HepG2 (cell line): ENCODE measurements at regions not wholly inside any gene's neighbourhood (a gene's known extent, or its start where the extent isn't known, plus 50 kb on each side); places are given as distances from the start of the nearest gene placed in this dataset.

Experiments used
- ATAC-seq: fragments of 200-7000 bp; cut with Tn5 transposase; 3 replicates; pipeline ENCODE4 v1.9.1; 2020; ENCODE audit warnings: mild to moderate bottlenecking, moderate library complexity
- BruUV-seq: library from RNA; stranded (reverse); fragments of 400-500 nt; replicated peaks from 2 replicates; lab custom pipeline; 2021; lab: Mats Ljungman, UMichigan
- CTCF ChIA-PET: fragments of 300-600 bp; formaldehyde crosslinking; extraction: SDS; loops from one replicate; lab custom pipeline; 2021; ENCODE audit warnings: low total read pairs, inconsistent platforms, low intra/inter-chr PET ratio; lab: Yijun Ruan, JAX
- POLR2A ChIA-PET: fragments of 350-600 bp; sonication (Branson Sonifier 250); formaldehyde crosslinking; loops from one replicate; lab custom pipeline; 2020; ENCODE audit warnings: antibody characterized with exemption, inconsistent platforms; lab: Yijun Ruan, JAX
- DNase-seq: peaks from one replicate; pipeline ENCODE4 v3.0.0-alpha.2; 2015; ENCODE audit warnings: low spot score
- FAIRE-seq: peaks from 3 replicates; lab custom pipeline; 2011; peaks lifted over from hg19 to GRCh38; lab: Jason Lieb, UNC
- H2AFZ ChIP-seq: one replicate; pipeline ENCODE4 v1.6.1; 2011; ENCODE audit warnings: low read length, inconsistent platforms
- H3K27ac ChIP-seq: fragments of 300-600 bp; 3 replicates; pipeline ENCODE4 v1.8.0; 2011; ENCODE audit warnings: mixed run types, mild to moderate bottlenecking, mixed read lengths, low read length, inconsistent platforms; ENCODE audit not compliant: insufficient read depth; ENCODE audit errors: extremely low read length
- H3K27me3 ChIP-seq, 2 experiments: fragments of 200-600 bp in 1 of 2; 2 replicates in 1 of 2; 3 replicates in 1 of 2; pipeline versions ENCODE4 v1.6.0 to v1.8.0; 2011; ENCODE audit warnings: low read length in 2 of 2, mild to moderate bottlenecking in 2 of 2, moderate library complexity in 2 of 2, inconsistent platforms in 1 of 2; ENCODE audit not compliant: insufficient read depth in 2 of 2, control insufficient read depth in 1 of 2
- H3K36me3 ChIP-seq, 2 experiments: fragments of 200-600 bp in 1 of 2; replicated peaks in 1 of 2; 2 replicates in 1 of 2; 3 replicates in 1 of 2; pipeline versions ENCODE4 v1.5.1 to v1.8.0; 2011; ENCODE audit warnings: low read length in 2 of 2, inconsistent platforms in 1 of 2; ENCODE audit not compliant: insufficient read depth in 2 of 2, control insufficient read depth in 1 of 2
- H3K4me1 ChIP-seq: 2 replicates; pipeline ENCODE4 v1.5.1; 2012; ENCODE audit warnings: low read length, inconsistent platforms; ENCODE audit not compliant: insufficient read depth
- H3K4me2 ChIP-seq: 2 replicates; pipeline ENCODE4 v1.6.0; 2011; ENCODE audit warnings: low read depth, low read length, inconsistent platforms
- H3K4me3 ChIP-seq, 3 experiments: fragments of 200-600 bp in 1 of 3; sonication (generic), shearing (Covaris generic) in 1 of 3; replicated peaks in 1 of 3; 2 replicates each; pipeline ENCODE4 v1.5.1; 2011 to 2016; ENCODE audit warnings: low read length in 3 of 3, inconsistent platforms in 2 of 3, low read depth in 2 of 3, mild to moderate bottlenecking in 2 of 3, control low read depth in 1 of 3, mixed read lengths in 1 of 3; ENCODE audit not compliant: insufficient read depth in 1 of 3
- H3K79me2 ChIP-seq: one replicate; pipeline ENCODE4 v1.6.1; 2011; ENCODE audit warnings: low read length, inconsistent platforms; ENCODE audit not compliant: insufficient read depth
- H3K9ac ChIP-seq: 2 replicates; pipeline ENCODE4 v1.6.0; 2011; ENCODE audit warnings: mild to moderate bottlenecking, low read depth, low read length, inconsistent platforms; ENCODE audit not compliant: insufficient read depth
- H3K9me3 ChIP-seq: 2 replicates; pipeline ENCODE4 v1.5.1; 2012; ENCODE audit warnings: mild to moderate bottlenecking, low read length
- H4K20me1 ChIP-seq: 2 replicates; pipeline ENCODE4 v1.6.0; 2011; ENCODE audit warnings: inconsistent platforms, mild to moderate bottlenecking, low read length, moderate library complexity; ENCODE audit not compliant: insufficient read depth
- AHR ChIP-seq: IDR thresholded peaks from 2 replicates; pipeline ENCODE4 v1.6.1; 2018; ENCODE audit warnings: missing genetic modification reagents, missing compliant biosample characterization
- BCLAF1 ChIP-seq: fragments of 450-650 bp; IDR thresholded peaks from 2 replicates; pipeline ENCODE4 v1.6.1; 2017; ENCODE audit warnings: mild to moderate bottlenecking
- DNMT3B ChIP-seq: conservative IDR thresholded peaks from 2 replicates; pipeline ENCODE4 v1.6.1; 2016; ENCODE audit warnings: missing biosample characterization, control low read depth
- FUBP1 ChIP-seq: sonication (generic); formaldehyde crosslinking; IDR thresholded peaks from 2 replicates; pipeline ENCODE4 v1.5.1; 2020; ENCODE audit warnings: missing genetic modification reagents, mild to moderate bottlenecking, borderline replicate concordance
- HDAC1 ChIP-seq: sonication (generic); formaldehyde crosslinking; IDR thresholded peaks from 2 replicates; pipeline ENCODE4 v1.5.1; 2020; ENCODE audit warnings: mild to moderate bottlenecking, missing genetic modification reagents
- KAT2B ChIP-seq: fragments of 150-350 bp; IDR thresholded peaks from 2 replicates; pipeline ENCODE4 v1.6.1; 2014; ENCODE audit warnings: low read depth, low read length, borderline replicate concordance
- LBX2 ChIP-seq: sonication (generic); formaldehyde crosslinking; IDR thresholded peaks from 2 replicates; pipeline ENCODE4 v1.5.0; 2020; ENCODE audit warnings: missing genetic modification reagents, mild to moderate bottlenecking, borderline replicate concordance
- MIER2 ChIP-seq: IDR thresholded peaks from 2 replicates; pipeline ENCODE4 v1.6.1; 2016; ENCODE audit warnings: missing biosample characterization, missing genetic modification reagents
- MTF1 ChIP-seq: sonication (generic); formaldehyde crosslinking; IDR thresholded peaks from 2 replicates; pipeline ENCODE4 v1.5.0; 2020; ENCODE audit warnings: missing genetic modification reagents
- MXI1 ChIP-seq: IDR thresholded peaks from 3 replicates; pipeline ENCODE4 v1.6.1; 2012; ENCODE audit warnings: low read depth, low read length, inconsistent platforms, borderline replicate concordance
- RFX5 ChIP-seq: IDR thresholded peaks from 2 replicates; pipeline ENCODE4 v1.6.1; 2011; ENCODE audit warnings: low read depth, low read length, improper control_type of control experiment
- SAP130 ChIP-seq: IDR thresholded peaks from 2 replicates; pipeline ENCODE4 v1.6.1; 2016; ENCODE audit warnings: low read depth
- SOX6 ChIP-seq, 2 experiments: fragments of 450-650 bp in 1 of 2; sonication (generic) in 1 of 2; formaldehyde crosslinking in 1 of 2; IDR thresholded peaks; 2 replicates each; pipeline versions ENCODE4 v1.4.0 to v1.6.1; 2017 to 2020; ENCODE audit warnings: antibody characterized with exemption in 1 of 2, mild to moderate bottlenecking in 1 of 2, missing genetic modification reagents in 1 of 2
- ZFP41 ChIP-seq: sonication (generic); formaldehyde crosslinking; IDR thresholded peaks from 2 replicates; pipeline ENCODE4 v1.4.0; 2020; ENCODE audit warnings: mild to moderate bottlenecking, missing genetic modification reagents, borderline replicate concordance
- ZNF33B ChIP-seq: sonication (generic); formaldehyde crosslinking; IDR thresholded peaks from 2 replicates; pipeline ENCODE4 v1.5.1; 2020; ENCODE audit warnings: mild to moderate bottlenecking, missing genetic modification reagents
- ZNF44 ChIP-seq: sonication (generic); formaldehyde crosslinking; IDR thresholded peaks from 2 replicates; pipeline ENCODE4 v1.5.1; 2020; ENCODE audit warnings: mild to moderate bottlenecking, missing genetic modification reagents
- ZNF597 ChIP-seq: sonication (generic); formaldehyde crosslinking; IDR thresholded peaks from 2 replicates; pipeline ENCODE4 v1.5.0; 2020; ENCODE audit warnings: missing genetic modification reagents
- ZNF761 ChIP-seq: sonication (generic); formaldehyde crosslinking; conservative IDR thresholded peaks from 2 replicates; pipeline ENCODE4 v1.4.0; 2020; ENCODE audit warnings: mild to moderate bottlenecking, missing genetic modification reagents
- ZNF841 ChIP-seq: sonication (generic); formaldehyde crosslinking; IDR thresholded peaks from 2 replicates; pipeline ENCODE4 v1.8.1; 2023; ENCODE audit warnings: missing genetic modification reagents, borderline replicate concordance
- WGBS: methylation state at CpG from one replicate; pipeline ENCODE4 v1.1.6; 2017; ENCODE audit warnings: low lambda C conversion rate; 5-methylcytosine and 5-hydroxymethylcytosine counted together
- in situ Hi-C: cut with HindIII; loops from 2 replicates; pipeline ENCODE4 v1.10.0; 2017; ENCODE audit warnings: low pct_unique_long_range_greater_than_20kb; ENCODE audit not compliant: extremely low pct_ligation_motif_present
- intact Hi-C: fragments of 100-400 bp; cut with micrococcal nuclease; formaldehyde crosslinking; loops from one replicate; pipeline ENCODE4 v1.10.0; 2022; ENCODE audit not compliant: unreplicated experiment

- no peaks in the 10 kb centered on the region for H4K20me1 ChIP-seq
- H3K9me3 ChIP-seq, result no peaks in the 10 kb centered on the region
- 0% methylated on average over 3 of the region's 3 CpGs for WGBS
- ChIA-PET POLR2A (no interaction called here), CTCF (interaction anchor here (1.3 kb wide), 1 partner anchor 210 kb away, joined by 3 read pairs; no protein-coding TSS in a partner anchor)
- TF ChIP-seq KAT2B (no peak), ZNF841 (CRISPR knock-in tag) (no peak), ZNF44 (CRISPR knock-in tag) (no peak), AHR (CRISPR knock-in tag) (no peak), ZFP41 (no peak), FUBP1 (CRISPR knock-in tag) (no peak), ZNF33B (CRISPR knock-in tag) (no peak), RFX5 (no peak), ZNF761 (CRISPR knock-in tag) (no peak), MTF1 (CRISPR knock-in tag) (no peak), SAP130 (CRISPR knock-in tag) (no peak), ZNF597 (CRISPR knock-in tag) (no peak), HDAC1 (CRISPR knock-in tag) (no peak), MIER2 (CRISPR knock-in tag) (no peak), BCLAF1 (no peak), SOX6 (IDR thresholded peaks at IDR 0.05) (no peak), SOX6 (CRISPR knock-in tag; IDR thresholded peaks at IDR 0.05) (no peak), LBX2 (CRISPR knock-in tag) (no peak), DNMT3B (CRISPR knock-in tag) (no peak), MXI1 (no peak)
- DNase-seq (no peak), ATAC-seq (no peak), FAIRE-seq (no peak)
- H3K4me1 ChIP-seq, result no peaks in the 10 kb centered on the region
- H3K36me3 ChIP-seq, result no peaks in the 10 kb centered on the region
- no peaks in the 10 kb centered on the region for H3K79me2 ChIP-seq
- H2AFZ ChIP-seq, result no peak overlapping the region
- in situ Hi-C loops (no loop called here), intact Hi-C loops (loop anchor here (10.0 kb wide), 1 partner anchor 224 kb away; no protein-coding TSS in a partner anchor)
- no peak overlapping the region for H3K4me3 ChIP-seq
- H3K27me3 ChIP-seq, result 0 out of 5 replicates have a peak, but pooled peaks cover 0 to 5% of the 10 kb centered on the region in 2 experiments
- BruUV-seq, result no TSS peak
- no peak overlapping the region for H3K4me2 ChIP-seq
- H3K9ac ChIP-seq, result no peak overlapping the region
- no peak overlapping the region for H3K27ac ChIP-seq
Observed at GRCh38 chr14:95770777-95771176, 56.9 kb upstream of the TCL1A start.
